ENCODE measurements at regions not wholly inside any gene's neighbourhood (a gene's known extent, or its start where the extent isn't known, plus 50 kb on each side); places are given as distances from the start of the nearest gene placed in this dataset.

GRCh38 chr2:53452400-53452799 lies 315.2 kb upstream of the CHAC2 start:
- H4K20me1 ChIP-seq (ENCODE audit: insufficient read depth, poor library complexity, severe bottlenecking): no peaks in the 10 kb centered on the region
- no peak overlapping the region for H3K4me3 ChIP-seq
- H2AFZ ChIP-seq: no peak overlapping the region
- H3K9me3 ChIP-seq (ENCODE audit: low read depth): no peaks in the 10 kb centered on the region
- TF ChIP-seq EZH2phosphoT487 (IDR thresholded peaks at IDR 0.05; ENCODE audit: low read depth, severe bottlenecking, unreplicated experiment) (no peak), EZH2 (IDR thresholded peaks at IDR 0.05; ENCODE audit: borderline replicate concordance) (no peak), CTCF (IDR thresholded peaks at IDR 0.05; ENCODE audit: poor library complexity) (no peak)
- 46% methylated on average over 1 of the region's 1 CpG for WGBS (ENCODE audit: low lambda C conversion rate, missing lambda C conversion rate)
- H3K36me3 ChIP-seq (replicated peaks; ENCODE audit: insufficient read depth, low read depth): no peaks in the 10 kb centered on the region
- H3K4me1 ChIP-seq (ENCODE audit: insufficient read depth): no peaks in the 10 kb centered on the region
- H3K79me2 ChIP-seq: no peaks in the 10 kb centered on the region
- no peaks in the 10 kb centered on the region for H3K9me2 ChIP-seq (replicated peaks; ENCODE audit: insufficient read depth)
- no peak overlapping the region for H3K27ac ChIP-seq
- no peak overlapping the region for H3K4me2 ChIP-seq
- no peaks in the 10 kb centered on the region for H3K27me3 ChIP-seq
- DNase-seq (ENCODE audit: low spot score): no peak

DNA sequence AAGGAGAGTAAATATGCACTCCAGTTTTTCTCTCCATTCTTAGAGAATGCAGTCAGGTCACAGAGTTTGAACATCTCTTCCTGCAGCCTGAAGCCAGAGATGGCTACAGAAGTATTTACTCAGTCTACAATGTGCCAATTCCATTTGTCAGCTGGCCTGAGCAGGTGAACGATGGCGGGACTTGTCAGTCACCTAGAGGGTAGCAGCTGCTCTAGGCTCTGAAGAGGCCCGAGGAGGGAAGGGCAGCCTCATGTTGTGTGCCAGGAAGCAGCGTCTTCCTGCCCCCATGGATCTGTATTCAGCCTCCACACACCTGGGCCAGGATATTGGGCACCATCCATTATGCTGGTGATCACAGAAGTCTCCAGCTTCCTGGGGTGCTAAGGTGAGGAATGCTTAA lies 316.7 kb upstream of the CHAC2 start:
- H3K4me1 ChIP-seq (ENCODE audit: insufficient read depth): no peaks in the 10 kb centered on the region
- no peak for TF ChIP-seq CTCF (IDR thresholded peaks at IDR 0.05; ENCODE audit: poor library complexity)
- no peak for TF ChIP-seq EZH2phosphoT487 (IDR thresholded peaks at IDR 0.05; ENCODE audit: low read depth, severe bottlenecking, unreplicated experiment)
- no peak for TF ChIP-seq EZH2 (IDR thresholded peaks at IDR 0.05; ENCODE audit: borderline replicate concordance)
- H3K27ac ChIP-seq: no peak overlapping the region
- DNase-seq (ENCODE audit: low spot score): no peak
- H3K4me3 ChIP-seq: no peak overlapping the region
- no peaks in the 10 kb centered on the region for H4K20me1 ChIP-seq (ENCODE audit: insufficient read depth, poor library complexity, severe bottlenecking)
- H3K9me3 ChIP-seq (ENCODE audit: low read depth): no peaks in the 10 kb centered on the region
- no peak overlapping the region for H2AFZ ChIP-seq
- no peak overlapping the region for H3K4me2 ChIP-seq
- no peaks in the 10 kb centered on the region for H3K27me3 ChIP-seq
- WGBS (ENCODE audit: low lambda C conversion rate, missing lambda C conversion rate): 76% methylated on average over 4 of the region's 4 CpGs
- no peaks in the 10 kb centered on the region for H3K36me3 ChIP-seq (replicated peaks; ENCODE audit: insufficient read depth, low read depth)
- H3K79me2 ChIP-seq: no peaks in the 10 kb centered on the region
- no peaks in the 10 kb centered on the region for H3K9me2 ChIP-seq (replicated peaks; ENCODE audit: insufficient read depth)

GRCh38 chr2:53448591-53448990 lies 319.0 kb upstream of the CHAC2 start:
- no peaks in the 10 kb centered on the region for H3K9me2 ChIP-seq (replicated peaks; ENCODE audit: insufficient read depth)
- H3K79me2 ChIP-seq: no peaks in the 10 kb centered on the region
- H3K36me3 ChIP-seq (replicated peaks; ENCODE audit: insufficient read depth, low read depth): no peaks in the 10 kb centered on the region
- DNase-seq (ENCODE audit: low spot score): no peak
- H3K27me3 ChIP-seq: no peaks in the 10 kb centered on the region
- H3K4me2 ChIP-seq: no peak overlapping the region
- no peaks in the 10 kb centered on the region for H3K9me3 ChIP-seq (ENCODE audit: low read depth)
- H3K4me1 ChIP-seq (ENCODE audit: insufficient read depth): no peaks in the 10 kb centered on the region
- no peaks in the 10 kb centered on the region for H4K20me1 ChIP-seq (ENCODE audit: insufficient read depth, poor library complexity, severe bottlenecking)
- 61% methylated on average over 1 of the region's 1 CpG for WGBS (ENCODE audit: low lambda C conversion rate, missing lambda C conversion rate)
- H3K27ac ChIP-seq: no peak overlapping the region
- TF ChIP-seq CTCF (IDR thresholded peaks at IDR 0.05; ENCODE audit: poor library complexity) (no peak), EZH2 (IDR thresholded peaks at IDR 0.05; ENCODE audit: borderline replicate concordance) (no peak), EZH2phosphoT487 (IDR thresholded peaks at IDR 0.05; ENCODE audit: low read depth, severe bottlenecking, unreplicated experiment) (no peak)
- H2AFZ ChIP-seq: no peak overlapping the region
- no peak overlapping the region for H3K4me3 ChIP-seq

DNA sequence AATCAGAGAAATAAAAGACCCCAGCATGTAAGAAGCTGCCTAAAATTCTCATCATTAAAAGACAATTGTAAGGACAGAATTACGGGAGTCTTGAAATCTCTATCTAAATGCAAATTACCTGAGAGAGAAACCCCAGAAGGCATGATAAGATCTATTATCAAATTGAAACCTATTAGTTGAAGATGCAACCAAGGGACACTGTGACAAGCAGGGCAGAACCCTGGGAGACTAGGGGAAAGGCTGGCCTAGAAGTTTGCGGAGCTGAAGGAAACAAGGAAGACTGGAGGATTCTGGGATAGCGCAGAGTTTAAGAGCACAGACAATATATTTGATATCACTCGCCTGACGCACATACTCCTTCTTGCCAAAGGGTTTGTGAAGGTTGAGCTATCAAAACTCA lies 319.5 kb upstream of the CHAC2 start:
- DNase-seq (ENCODE audit: low spot score): no peak
- no peak overlapping the region for H3K4me3 ChIP-seq
- 85% methylated on average over 5 of the region's 5 CpGs for WGBS (ENCODE audit: low lambda C conversion rate, missing lambda C conversion rate)
- H3K4me1 ChIP-seq (ENCODE audit: insufficient read depth): no peaks in the 10 kb centered on the region
- H3K27me3 ChIP-seq: no peaks in the 10 kb centered on the region
- no peak overlapping the region for H2AFZ ChIP-seq
- H3K36me3 ChIP-seq (replicated peaks; ENCODE audit: insufficient read depth, low read depth): no peaks in the 10 kb centered on the region
- no peaks in the 10 kb centered on the region for H4K20me1 ChIP-seq (ENCODE audit: insufficient read depth, poor library complexity, severe bottlenecking)
- TF ChIP-seq CTCF (IDR thresholded peaks at IDR 0.05; ENCODE audit: poor library complexity) (no peak), EZH2phosphoT487 (IDR thresholded peaks at IDR 0.05; ENCODE audit: low read depth, severe bottlenecking, unreplicated experiment) (no peak), EZH2 (IDR thresholded peaks at IDR 0.05; ENCODE audit: borderline replicate concordance) (no peak)
- H3K79me2 ChIP-seq: no peaks in the 10 kb centered on the region
- H3K27ac ChIP-seq: no peak overlapping the region
- H3K9me3 ChIP-seq (ENCODE audit: low read depth): no peaks in the 10 kb centered on the region
- H3K9me2 ChIP-seq (replicated peaks; ENCODE audit: insufficient read depth): no peaks in the 10 kb centered on the region
- no peak overlapping the region for H3K4me2 ChIP-seq
